B cell (primary cell): ENCODE measurements at regions not wholly inside any gene's neighbourhood (a gene's known extent, or its start where the extent isn't known, plus 50 kb on each side); places are given as distances from the start of the nearest gene placed in this dataset.

Source experiments
- CTCF ChIP-seq: fragments of 200-600 bp; IDR thresholded peaks from one replicate; pipeline ENCODE4 v1.8.0; 2022; ENCODE audit warnings: antibody characterized with exemption, mild to moderate bottlenecking
- EZH2 ChIP-seq: IDR thresholded peaks from 2 replicates; pipeline ENCODE4 v1.6.1; 2012; ENCODE audit warnings: borderline replicate concordance, low read depth, mild to moderate bottlenecking, moderate library complexity, low read length; ENCODE audit not compliant: insufficient read depth, poor library complexity, severe bottlenecking

GRCh38 chr1:198084241-198084908 lies 72.4 kb upstream of the NEK7 start:
- TF ChIP-seq CTCF (no peak), EZH2 (no peak)
